Activated T-cell treated with anti-CD3 and anti-CD28 coated beads, Interleukin-2, amount 50 U/mL, for 72 hours (primary cell): ENCODE measurements at regions not wholly inside any gene's neighbourhood (a gene's known extent, or its start where the extent isn't known, plus 50 kb on each side); places are given as distances from the start of the nearest gene placed in this dataset.

Experiments used
- ATAC-seq, 2 donors: fragments of 150-1000 bp; cut with Tn5 transposase; replicated peaks in 1 of 2; 2 replicates each; pipeline ENCODE4 v1.10.0; 2021; ENCODE audit warnings: moderate library complexity in 2 of 2, mild to moderate bottlenecking in 1 of 2
- DNase-seq, 2 donors: peaks; one replicate each; pipeline ENCODE4 v3.0.0; 2021 to 2022; ENCODE audit warnings: mixed read lengths in 1 of 2
- H3K27ac Mint-ChIP-seq: one replicate; pipeline ENCODE4 v1.8.0; 2022; ENCODE audit warnings: mild to moderate bottlenecking, moderate library complexity, mixed read lengths
- H3K27me3 Mint-ChIP-seq: one replicate; pipeline ENCODE4 v1.8.0; 2022; ENCODE audit warnings: low read depth, mixed read lengths
- H3K36me3 Mint-ChIP-seq, 2 donors: one replicate each; pipeline ENCODE4 v1.8.0; 2022; ENCODE audit warnings: mixed read lengths in 2 of 2, mild to moderate bottlenecking in 1 of 2; ENCODE audit not compliant: insufficient read depth in 2 of 2
- H3K4me1 Mint-ChIP-seq: one replicate; pipeline ENCODE4 v1.8.0; 2022; ENCODE audit warnings: low read depth, mixed read lengths
- H3K4me3 Mint-ChIP-seq, 2 donors: one replicate each; pipeline ENCODE4 v1.8.0; 2022; ENCODE audit warnings: mild to moderate bottlenecking in 2 of 2, mixed read lengths in 2 of 2, moderate library complexity in 2 of 2
- H3K9me3 Mint-ChIP-seq, 2 donors: one replicate each; pipeline ENCODE4 v1.8.0; 2022; ENCODE audit warnings: mixed read lengths in 2 of 2

GRCh38 chr15:38714309-38715072 lies 149.9 kb upstream of the RASGRP1 start:
- Mint-ChIP-seq H3K27me3 (no peaks in the 10 kb centered on the region), H3K36me3 (no peaks in the 10 kb centered on the region), H3K4me3 (no peak overlapping the region), H3K9me3 (no peaks in the 10 kb centered on the region), H3K4me1 (no peaks in the 10 kb centered on the region), H3K27ac (no peak overlapping the region)
- ATAC-seq = no peak
- DNase-seq = no peak

GRCh38 chr15:38720893-38721567 lies 156.4 kb upstream of the RASGRP1 start:
- no peak for ATAC-seq
- Mint-ChIP-seq H3K36me3 (no peaks in the 10 kb centered on the region), H3K27ac (no peak overlapping the region), H3K4me3 (no peak overlapping the region), H3K9me3 (no peaks in the 10 kb centered on the region), H3K27me3 (no peaks in the 10 kb centered on the region), H3K4me1 (no peaks in the 10 kb centered on the region)
- DNase-seq = no peak

- Mint-ChIP-seq H3K27ac (no peak overlapping the region), H3K4me3 (no peak overlapping the region), H3K4me1 (no peaks in the 10 kb centered on the region), H3K27me3 (no peaks in the 10 kb centered on the region), H3K9me3 (no peaks in the 10 kb centered on the region), H3K36me3 (no peaks in the 10 kb centered on the region)
- no peak for ATAC-seq
- no peak for DNase-seq
These were observed 156.9 kb upstream of the RASGRP1 start for GRCh38 chr15:38721568-38721945.

GRCh38 chr15:38722236-38722635 lies 157.6 kb upstream of the RASGRP1 start:
- no peaks in the 10 kb centered on the region for H3K4me1 Mint-ChIP-seq
- DNase-seq (no peak), ATAC-seq (no peak)
- no peaks in the 10 kb centered on the region for H3K36me3 Mint-ChIP-seq
- no peaks in the 10 kb centered on the region for H3K9me3 Mint-ChIP-seq
- no peaks in the 10 kb centered on the region for H3K27me3 Mint-ChIP-seq
- no peak overlapping the region for H3K4me3 Mint-ChIP-seq
- H3K27ac Mint-ChIP-seq = no peak overlapping the region

- H3K4me1 Mint-ChIP-seq = no peaks in the 10 kb centered on the region
- DNase-seq = no peak
- H3K36me3 Mint-ChIP-seq = no peaks in the 10 kb centered on the region
- H3K27ac Mint-ChIP-seq = no peak overlapping the region
- H3K27me3 Mint-ChIP-seq = peaks cover 10% of the 10 kb centered on the region
- no peak for ATAC-seq
- H3K4me3 Mint-ChIP-seq = no peak overlapping the region
- H3K9me3 Mint-ChIP-seq = no peaks in the 10 kb centered on the region
These were observed 160.2 kb upstream of the RASGRP1 start for GRCh38 chr15:38724827-38725226.

- H3K4me1 Mint-ChIP-seq = no peaks in the 10 kb centered on the region
- DNase-seq (no peak), ATAC-seq (no peak)
- no peak overlapping the region for H3K4me3 Mint-ChIP-seq
- no peaks in the 10 kb centered on the region for H3K36me3 Mint-ChIP-seq
- no peak overlapping the region for H3K27ac Mint-ChIP-seq
- H3K27me3 Mint-ChIP-seq = peaks cover 16% of the 10 kb centered on the region
- H3K9me3 Mint-ChIP-seq = no peaks in the 10 kb centered on the region
These were observed 161.6 kb upstream of the RASGRP1 start for GRCh38 chr15:38726187-38726586.

GRCh38 chr15:38733331-38733730 lies 168.7 kb upstream of the RASGRP1 start:
- no peaks in the 10 kb centered on the region for H3K36me3 Mint-ChIP-seq
- DNase-seq = no peak
- peaks cover 17% of the 10 kb centered on the region for H3K27me3 Mint-ChIP-seq
- H3K4me3 Mint-ChIP-seq = no peak overlapping the region
- H3K4me1 Mint-ChIP-seq = no peaks in the 10 kb centered on the region
- no peaks in the 10 kb centered on the region for H3K9me3 Mint-ChIP-seq
- H3K27ac Mint-ChIP-seq = no peak overlapping the region
- ATAC-seq = no peak

- Mint-ChIP-seq H3K4me3 (no peak overlapping the region), H3K36me3 (no peaks in the 10 kb centered on the region)
- ATAC-seq = no peak
These were observed 175.6 kb upstream of the RASGRP1 start for GRCh38 chr15:38740206-38740605.

GRCh38 chr15:38743147-38743546 lies 178.5 kb upstream of the RASGRP1 start:
- Mint-ChIP-seq H3K36me3 (no peaks in the 10 kb centered on the region), H3K4me3 (no peak overlapping the region), H3K4me1 (no peaks in the 10 kb centered on the region), H3K27ac (no peak overlapping the region), H3K9me3 (no peaks in the 10 kb centered on the region), H3K27me3 (peaks cover 10% of the 10 kb centered on the region)
- ATAC-seq (no peak), DNase-seq (no peak)

More at GRCh38 chr15:38740206-38740605, 175.6 kb upstream of the RASGRP1 start:
- Mint-ChIP-seq H3K9me3 (no peaks in the 10 kb centered on the region), H3K27ac (no peak overlapping the region), H3K4me1 (no peaks in the 10 kb centered on the region), H3K27me3 (peaks cover 11% of the 10 kb centered on the region)
- DNase-seq = no peak

GRCh38 chr15:38745126-38745525 lies 180.5 kb upstream of the RASGRP1 start:
- no peak for DNase-seq
- H3K27ac Mint-ChIP-seq = no peak overlapping the region
- H3K4me1 Mint-ChIP-seq = no peaks in the 10 kb centered on the region
- no peaks in the 10 kb centered on the region for H3K9me3 Mint-ChIP-seq
- H3K27me3 Mint-ChIP-seq = peaks cover 10% of the 10 kb centered on the region
- no peak overlapping the region for H3K4me3 Mint-ChIP-seq
- ATAC-seq = no peak
- no peaks in the 10 kb centered on the region for H3K36me3 Mint-ChIP-seq

GRCh38 chr15:38745626-38746025 lies 181.0 kb upstream of the RASGRP1 start:
- no peak overlapping the region for H3K4me3 Mint-ChIP-seq
- H3K36me3 Mint-ChIP-seq = no peaks in the 10 kb centered on the region
- no peaks in the 10 kb centered on the region for H3K4me1 Mint-ChIP-seq
- no peaks in the 10 kb centered on the region for H3K9me3 Mint-ChIP-seq
- DNase-seq (no peak), ATAC-seq (no peak)
- no peak overlapping the region for H3K27ac Mint-ChIP-seq
- H3K27me3 Mint-ChIP-seq = peaks cover 13% of the 10 kb centered on the region

GRCh38 chr15:38746211-38746610 lies 181.6 kb upstream of the RASGRP1 start:
- H3K4me3 Mint-ChIP-seq = no peak overlapping the region
- no peak for DNase-seq
- ATAC-seq = no peak
- peaks cover 16% of the 10 kb centered on the region for H3K27me3 Mint-ChIP-seq
- H3K4me1 Mint-ChIP-seq = no peaks in the 10 kb centered on the region
- H3K27ac Mint-ChIP-seq = no peak overlapping the region
- H3K36me3 Mint-ChIP-seq = no peaks in the 10 kb centered on the region
- no peaks in the 10 kb centered on the region for H3K9me3 Mint-ChIP-seq

- no peak overlapping the region for H3K4me3 Mint-ChIP-seq
- no peaks in the 10 kb centered on the region for H3K9me3 Mint-ChIP-seq
- ATAC-seq = no peak
- H3K27me3 Mint-ChIP-seq = peaks cover 25% of the 10 kb centered on the region
- no peak for DNase-seq
- H3K4me1 Mint-ChIP-seq = no peaks in the 10 kb centered on the region
- no peak overlapping the region for H3K27ac Mint-ChIP-seq
- H3K36me3 Mint-ChIP-seq = no peaks in the 10 kb centered on the region
These were observed 184.1 kb upstream of the RASGRP1 start for GRCh38 chr15:38748710-38749109.

GRCh38 chr15:38750786-38751185 lies 186.2 kb upstream of the RASGRP1 start:
- ATAC-seq = no peak
- DNase-seq = no peak
- no peak overlapping the region for H3K4me3 Mint-ChIP-seq
- H3K36me3 Mint-ChIP-seq = no peaks in the 10 kb centered on the region
- H3K4me1 Mint-ChIP-seq = no peaks in the 10 kb centered on the region
- no peak overlapping the region for H3K27ac Mint-ChIP-seq
- peaks cover 34% of the 10 kb centered on the region for H3K27me3 Mint-ChIP-seq
- no peaks in the 10 kb centered on the region for H3K9me3 Mint-ChIP-seq
